K562 (cell line): ENCODE measurements at regions not wholly inside any gene's neighbourhood (a gene's known extent, or its start where the extent isn't known, plus 50 kb on each side); places are given as distances from the start of the nearest gene placed in this dataset.

ENCODE experiments used
- ATAC-seq: fragments of 200-7000 bp; cut with Tn5 transposase; 3 replicates; pipeline ENCODE4 v1.9.1; 2020; ENCODE audit warnings: moderate library complexity
- BruUV-seq: library from RNA; stranded (reverse); fragments of 400-500 nt; replicated peaks from 2 replicates; lab custom pipeline; 2021; lab: Mats Ljungman, UMichigan
- CTCF ChIA-PET: fragments of 300-600 bp; formaldehyde crosslinking; extraction: SDS; loops from one replicate; lab custom pipeline; 2021; ENCODE audit warnings: low intra/inter-chr PET ratio; lab: Yijun Ruan, JAX
- POLR2A ChIA-PET: fragments of 300-600, 350-650 bp; sonication (Branson Sonifier 250); formaldehyde crosslinking; extraction: SDS; loops from one replicate; lab custom pipeline; 2021; ENCODE audit warnings: antibody characterized with exemption, inconsistent platforms; lab: Yijun Ruan, JAX
- DNase-seq, 4 experiments: peaks; one replicate each; pipeline versions ENCODE4 v3.0.0 to v3.0.0-alpha.2; 2011 to 2018; ENCODE audit warnings: low spot score in 3 of 4, mixed read lengths in 3 of 4; ENCODE audit errors: extremely low read depth in 1 of 4
- FAIRE-seq: peaks from 2 replicates; lab custom pipeline; 2011; peaks lifted over from hg19 to GRCh38; lab: Jason Lieb, UNC
- H2AFZ ChIP-seq: 2 replicates; pipeline ENCODE4 v1.6.0; 2011; ENCODE audit warnings: low read depth, low read length, control low read depth, inconsistent platforms
- H3K27ac ChIP-seq: fragments of 200-600 bp; 3 replicates; pipeline ENCODE4 v1.8.0; 2011; ENCODE audit warnings: low read depth, mild to moderate bottlenecking, control low read depth, inconsistent platforms, low read length, moderate library complexity, mixed read lengths; ENCODE audit errors: extremely low read depth
- H3K27me3 ChIP-seq, 2 experiments: fragments of 300-600 bp in 1 of 2; 2 replicates in 1 of 2; 3 replicates in 1 of 2; pipeline versions ENCODE4 v1.6.0 to v1.8.0; 2011; ENCODE audit warnings: inconsistent platforms in 2 of 2, low read length in 2 of 2, mild to moderate bottlenecking in 1 of 2, mixed read lengths in 1 of 2, moderate library complexity in 1 of 2; ENCODE audit not compliant: control insufficient read depth in 2 of 2, insufficient read depth in 2 of 2
- H3K36me3 ChIP-seq: fragments of 300-600 bp; 3 replicates; pipeline ENCODE4 v1.8.0; 2011; ENCODE audit warnings: mild to moderate bottlenecking, low read length, inconsistent platforms; ENCODE audit not compliant: control insufficient read depth, insufficient read depth
- H3K4me1 ChIP-seq, 2 experiments: fragments of 200-600 bp in 1 of 2; replicated peaks in 1 of 2; 2 replicates in 1 of 2; 3 replicates in 1 of 2; pipeline versions ENCODE4 v1.5.1 to v1.8.0; 2011; ENCODE audit warnings: inconsistent platforms in 2 of 2, low read length in 2 of 2, mild to moderate bottlenecking in 1 of 2, mixed read lengths in 1 of 2, moderate library complexity in 1 of 2; ENCODE audit not compliant: control insufficient read depth in 2 of 2, insufficient read depth in 2 of 2
- H3K4me2 ChIP-seq: 2 replicates; pipeline ENCODE4 v1.6.1; 2011; ENCODE audit warnings: low read length, control low read depth, inconsistent platforms, mixed read lengths; ENCODE audit not compliant: insufficient read depth
- H3K4me3 ChIP-seq: fragments of 200-600 bp; sonication (generic), shearing (Covaris generic); 2 replicates; pipeline ENCODE4 v1.5.1; 2016; ENCODE audit warnings: control low read depth, inconsistent platforms
- H3K79me2 ChIP-seq: fragments of 200-600 bp; 3 replicates; pipeline ENCODE4 v1.8.0; 2011; ENCODE audit warnings: low read length, inconsistent platforms; ENCODE audit not compliant: control insufficient read depth, insufficient read depth
- H3K9ac ChIP-seq, 2 experiments: 2 replicates each; pipeline versions ENCODE4 v1.6.0 to v1.6.1; 2011; ENCODE audit warnings: low read depth in 2 of 2, low read length in 2 of 2, control low read depth in 1 of 2, inconsistent platforms in 1 of 2, mild to moderate bottlenecking in 1 of 2, mixed read lengths in 1 of 2; ENCODE audit not compliant: insufficient read depth in 1 of 2
- H3K9me1 ChIP-seq: one replicate; pipeline ENCODE4 v1.6.0; 2011; ENCODE audit warnings: inconsistent platforms, mild to moderate bottlenecking, low read length, moderate library complexity; ENCODE audit not compliant: control insufficient read depth, insufficient read depth
- H3K9me3 ChIP-seq: replicated peaks from 2 replicates; pipeline ENCODE4 v1.5.1; 2011; ENCODE audit warnings: low read depth, low read length, inconsistent platforms; ENCODE audit not compliant: control insufficient read depth, insufficient read depth
- H4K20me1 ChIP-seq: replicated peaks from 2 replicates; pipeline ENCODE4 v1.6.1; 2011; ENCODE audit warnings: low read length, inconsistent platforms, mixed read lengths; ENCODE audit not compliant: control insufficient read depth, insufficient read depth
- CEBPG ChIP-seq, 3 experiments: fragments of 200-800 bp in 1 of 3; sonication (Bioruptor generic) in 1 of 3; sonication (generic) in 1 of 3; formaldehyde crosslinking in 1 of 3; IDR thresholded peaks in 2 of 3; conservative IDR thresholded peaks in 1 of 3; 2 replicates each; pipeline versions ENCODE4 v1.6.1 to v1.8.0; 2016 to 2022; ENCODE audit warnings: missing compliant biosample characterization in 2 of 3, missing genetic modification characterization in 2 of 3, mild to moderate bottlenecking in 1 of 3, missing genetic modification reagents in 1 of 3
- CREB1 ChIP-seq, 2 experiments: sonication (generic) in 1 of 2; formaldehyde crosslinking in 1 of 2; IDR thresholded peaks; 2 replicates each; pipeline versions ENCODE4 v1.6.1 to v1.8.0; 2012 to 2022; ENCODE audit warnings: inconsistent platforms in 1 of 2, mild to moderate bottlenecking in 1 of 2, missing genetic modification reagents in 1 of 2, moderate library complexity in 1 of 2
- CREB5 ChIP-seq: fragments of 250-450 bp; sonication (Bioruptor Pico); IDR thresholded peaks from 2 replicates; pipeline ENCODE4 v1.5.0; 2020; ENCODE audit warnings: mild to moderate bottlenecking
- DNMT1 ChIP-seq: fragments of 450-650 bp; IDR thresholded peaks from 2 replicates; pipeline ENCODE4 v1.6.1; 2016; ENCODE audit warnings: antibody characterized with exemption, mild to moderate bottlenecking
- EWSR1 ChIP-seq: fragments of 450-650 bp; IDR thresholded peaks from 2 replicates; pipeline ENCODE4 v1.6.1; 2018; ENCODE audit warnings: borderline replicate concordance, mild to moderate bottlenecking, low read depth, moderate library complexity; ENCODE audit not compliant: partially characterized antibody
- MEF2A ChIP-seq: IDR thresholded peaks from 2 replicates; pipeline ENCODE4 v1.6.1; 2011; ENCODE audit warnings: low read depth, mild to moderate bottlenecking, low read length, moderate library complexity; ENCODE audit not compliant: control insufficient read depth
- NFATC3 ChIP-seq: fragments of 450-650 bp; IDR thresholded peaks from 2 replicates; pipeline ENCODE4 v1.6.1; 2017; ENCODE audit warnings: mild to moderate bottlenecking
- NFXL1 ChIP-seq: fragments of 450-650 bp; formaldehyde crosslinking; IDR thresholded peaks from 2 replicates; pipeline ENCODE4 v1.4.0; 2021; ENCODE audit warnings: mild to moderate bottlenecking
- PCBP2 ChIP-seq: fragments of 200-400 bp; formaldehyde crosslinking; IDR thresholded peaks from 2 replicates; pipeline ENCODE4 v1.6.1; 2018; ENCODE audit warnings: low read length, low read depth, mild to moderate bottlenecking, moderate library complexity; ENCODE audit not compliant: poor library complexity, severe bottlenecking
- POLR2AphosphoS5 ChIP-seq: IDR thresholded peaks from 2 replicates; pipeline ENCODE4 v1.6.1; 2011; ENCODE audit warnings: mild to moderate bottlenecking, low read depth, low read length, moderate library complexity; ENCODE audit not compliant: control insufficient read depth, insufficient read depth
- RCOR1 ChIP-seq, 2 experiments: IDR thresholded peaks; 2 replicates each; pipeline ENCODE4 v1.6.1; 2012; ENCODE audit warnings: low read depth in 2 of 2, low read length in 2 of 2, borderline replicate concordance in 1 of 2, improper control_type of control experiment in 1 of 2
- RFX7 ChIP-seq: fragments of 250-450 bp; sonication (Bioruptor Pico); IDR thresholded peaks from 2 replicates; pipeline ENCODE4 v1.5.1; 2021; ENCODE audit warnings: mild to moderate bottlenecking
- SMARCA4 ChIP-seq: fragments of 450-650 bp; IDR thresholded peaks from 2 replicates; pipeline ENCODE4 v1.6.1; 2016
- SRSF1 ChIP-seq: fragments of 200-400 bp; formaldehyde crosslinking; IDR thresholded peaks from 2 replicates; pipeline ENCODE4 v1.6.1; 2017; ENCODE audit warnings: mild to moderate bottlenecking, low read depth, low read length, moderate library complexity
- TAF1 ChIP-seq: IDR thresholded peaks from 2 replicates; pipeline ENCODE4 v1.6.1; 2011; ENCODE audit warnings: mild to moderate bottlenecking, low read length, moderate library complexity; ENCODE audit not compliant: insufficient read depth, control insufficient read depth, severe bottlenecking; ENCODE audit errors: extremely low read depth
- ZBTB1 ChIP-seq: sonication (generic); formaldehyde crosslinking; IDR thresholded peaks from 2 replicates; pipeline ENCODE4 v1.8.1; 2023; ENCODE audit warnings: missing genetic modification reagents, low read depth, mild to moderate bottlenecking, borderline replicate concordance
- ZBTB8A ChIP-seq: fragments of 450-650 bp; IDR thresholded peaks from 2 replicates; pipeline ENCODE4 v1.6.1; 2018; ENCODE audit warnings: mild to moderate bottlenecking, moderate library complexity; ENCODE audit not compliant: partially characterized antibody
- ZNF431 ChIP-seq: sonication (generic); formaldehyde crosslinking; IDR thresholded peaks from 2 replicates; pipeline ENCODE4 v1.8.0; 2022; ENCODE audit warnings: mild to moderate bottlenecking, missing genetic modification reagents
- WGBS: fragments of 100-300 bp; shearing (Covaris generic); methylation state at CpG from one replicate; pipeline ENCODE4 v1.1.6; 2016; ENCODE audit warnings: low coverage, mixed read lengths; ENCODE audit not compliant: insufficient coverage; ENCODE audit errors: missing lambda C conversion rate; 5-methylcytosine and 5-hydroxymethylcytosine counted together
- in situ Hi-C: fragments of 300-500 bp; cut with MboI; formaldehyde crosslinking; loops from 4 replicates; pipeline ENCODE4 v1.15.0; 2018; ENCODE audit warnings: inconsistent platforms, mixed read lengths
- intact Hi-C: fragments of 100-400 bp; cut with micrococcal nuclease; formaldehyde crosslinking; loops from 2 replicates; pipeline ENCODE4 v1.14.2; 2022
- TF ChIP-seq, protein P1 (sequence below): fragments of 250-450 bp; sonication (Bioruptor Pico); IDR thresholded peaks from 2 replicates; pipeline ENCODE4 v1.9.0; 2021; ENCODE audit warnings: mild to moderate bottlenecking, inconsistent platforms

DNA sequence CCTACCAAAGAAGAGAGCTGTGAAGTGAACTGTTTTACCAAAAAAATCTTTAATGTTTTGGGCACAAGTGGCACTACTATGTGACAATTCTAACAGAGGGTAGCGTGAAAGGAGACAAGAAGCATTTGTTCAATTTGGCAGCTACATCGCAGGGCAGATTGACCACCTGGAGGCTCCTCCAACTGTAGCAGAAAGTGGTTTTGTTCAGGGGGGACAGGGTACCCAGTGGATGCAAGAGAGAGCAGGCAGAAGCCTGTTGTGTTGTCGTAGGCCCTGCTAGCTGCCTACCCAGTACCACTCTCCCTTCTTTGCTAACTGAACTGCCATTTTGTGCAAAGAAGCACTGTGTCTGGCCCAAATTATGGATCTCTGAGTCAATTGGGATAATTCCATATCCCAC lies 54.8 kb upstream of the SYN2 start (continued):
- TF ChIP-seq ZBTB8A (no peak), ZNF431 (CRISPR knock-in tag) (no peak), SRSF1 (no peak), RFX7 (CRISPR knock-in tag) (no peak), NFATC3 (no peak), TAF1 (no peak)
- TF ChIP-seq, all 486 proteins: peak for 0

- no peaks in the 10 kb centered on the region for H3K9me1 ChIP-seq
- POLR2A ChIA-PET = no interaction called here
- TF ChIP-seq SMARCA4 (no peak), NFXL1 (CRISPR knock-in tag) (no peak), MEF2A (no peak), RCOR1 (IDR thresholded peaks at IDR 0.05; ENCODE audit: borderline replicate concordance in 1 of 2, low read depth in 2 of 2, low read length in 2 of 2) (no peak), CREB5 (no peak), EWSR1 (no peak), CEBPG (CRISPR knock-in tag; IDR thresholded peaks at IDR 0.05) (no peak), CEBPG (tag; conservative IDR thresholded peaks at IDR 0.05 in 1 of 2, IDR thresholded peaks at IDR 0.05 in 1 of 2) (no peak), DNMT1 (no peak), POLR2AphosphoS5 (no peak), CREB1 (IDR thresholded peaks at IDR 0.05) (no peak), CREB1 (CRISPR knock-in tag; IDR thresholded peaks at IDR 0.05) (no peak), PCBP2 (no peak), ZBTB1 (CRISPR knock-in tag) (no peak)
- TF ChIP-seq, protein P1, sequence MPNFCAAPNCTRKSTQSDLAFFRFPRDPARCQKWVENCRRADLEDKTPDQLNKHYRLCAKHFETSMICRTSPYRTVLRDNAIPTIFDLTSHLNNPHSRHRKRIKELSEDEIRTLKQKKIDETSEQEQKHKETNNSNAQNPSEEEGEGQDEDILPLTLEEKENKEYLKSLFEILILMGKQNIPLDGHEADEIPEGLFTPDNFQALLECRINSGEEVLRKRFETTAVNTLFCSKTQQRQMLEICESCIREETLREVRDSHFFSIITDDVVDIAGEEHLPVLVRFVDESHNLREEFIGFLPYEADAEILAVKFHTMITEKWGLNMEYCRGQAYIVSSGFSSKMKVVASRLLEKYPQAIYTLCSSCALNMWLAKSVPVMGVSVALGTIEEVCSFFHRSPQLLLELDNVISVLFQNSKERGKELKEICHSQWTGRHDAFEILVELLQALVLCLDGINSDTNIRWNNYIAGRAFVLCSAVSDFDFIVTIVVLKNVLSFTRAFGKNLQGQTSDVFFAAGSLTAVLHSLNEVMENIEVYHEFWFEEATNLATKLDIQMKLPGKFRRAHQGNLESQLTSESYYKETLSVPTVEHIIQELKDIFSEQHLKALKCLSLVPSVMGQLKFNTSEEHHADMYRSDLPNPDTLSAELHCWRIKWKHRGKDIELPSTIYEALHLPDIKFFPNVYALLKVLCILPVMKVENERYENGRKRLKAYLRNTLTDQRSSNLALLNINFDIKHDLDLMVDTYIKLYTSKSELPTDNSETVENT (CRISPR knock-in tag) = no peak
Measured at GRCh38 chr3:11950576-11950975, 53.6 kb upstream of the SYN2 start.

More at GRCh38 chr3:11950576-11950975, 53.6 kb upstream of the SYN2 start:
- in situ Hi-C loops = no loop called here
- intact Hi-C loops = no loop called here
- Histone ChIP-seq H3K79me2 (no peaks in the 10 kb centered on the region), H3K4me1 (no peaks in the 10 kb centered on the region; a peak in 1 of 5 replicates), H3K27ac (no peak overlapping the region), H4K20me1 (no peaks in the 10 kb centered on the region), H2AFZ (no peak overlapping the region), H3K27me3 (peaks cover 7 to 17% of the 10 kb centered on the region in 2 experiments), H3K9me3 (no peaks in the 10 kb centered on the region), H3K4me3 (no peak overlapping the region), H3K4me2 (no peak overlapping the region), H3K9ac (no peak overlapping the region), H3K36me3 (no peaks in the 10 kb centered on the region)
- CTCF ChIA-PET = no interaction called here
- FAIRE-seq = no peak
- WGBS = 2% methylated on average over 2 of the region's 2 CpGs
- ATAC-seq = no peak
- no peak for DNase-seq
- no TSS peak for BruUV-seq
